ENCODE measurements at regions not wholly inside any gene's neighbourhood (a gene's known extent, or its start where the extent isn't known, plus 50 kb on each side); places are given as distances from the start of the nearest gene placed in this dataset.

- no peak overlapping the region for H4K8ac ChIP-seq (ENCODE audit: low read depth in 2 of 2, low read length in 2 of 2)
- no TSS peak for BruUV-seq (replicated peaks)
- no peak overlapping the region for H2BK5ac ChIP-seq (ENCODE audit: low read depth, low read length, poor library complexity, severe bottlenecking)
- H3K4ac ChIP-seq (ENCODE audit: low read depth, low read length), result no peak overlapping the region
- ChIA-PET POLR2A (ENCODE audit: unreplicated experiment) (no interaction called here), CTCF (interaction anchor here (0.5 kb wide), 1 partner anchor 159 kb away, joined by 4 read pairs; no protein-coding TSS in a partner anchor)
- H3K79me1 ChIP-seq (ENCODE audit: low read depth in 1 of 2, low read length in 2 of 2), result no peaks in the 10 kb centered on the region
- no peaks in the 10 kb centered on the region for H4K20me1 ChIP-seq (ENCODE audit: insufficient read depth, low read length)
- H2AFZ ChIP-seq (replicated peaks; ENCODE audit: low read length, poor library complexity), result no peak overlapping the region
- in situ Hi-C loops (cut with MboI; ENCODE audit: low sequenced_read_pairs) (no loop called here), dilution Hi-C loops (cut with HindIII; ENCODE audit: low sequenced_read_pairs, unreplicated experiment) (no loop called here), intact Hi-C loops (cut with micrococcal nuclease) (loop anchor here (10.0 kb wide), 1 partner anchor 502 kb away; no protein-coding TSS in a partner anchor)
- no peak overlapping the region for H3K4me2 ChIP-seq (ENCODE audit: low read depth, low read length)
- DNase-seq (no peak), ATAC-seq (ENCODE audit: low read depth) (no peak)
- no peak overlapping the region for H3K4me3 ChIP-seq (ENCODE audit: insufficient read depth, low read depth, low read length)
- no peak overlapping the region for H2BK15ac ChIP-seq (ENCODE audit: low read depth, low read length)
- no peak overlapping the region for H4K91ac ChIP-seq (ENCODE audit: insufficient read depth, low read depth, low read length)
- no peak overlapping the region for H3K14ac ChIP-seq (replicated peaks; ENCODE audit: low read depth, low read length)
- no peaks in the 10 kb centered on the region for H3K4me1 ChIP-seq (ENCODE audit: control insufficient read depth, insufficient read depth, low read length)
- no peak overlapping the region for H3K18ac ChIP-seq (ENCODE audit: low read depth, low read length)
- H3K56ac ChIP-seq (ENCODE audit: extremely low read depth, insufficient read depth, low read length), result no peak overlapping the region
- no peak overlapping the region for H2AK5ac ChIP-seq (ENCODE audit: low read depth, low read length)
- no peaks in the 10 kb centered on the region for H3K36me3 ChIP-seq (ENCODE audit: control insufficient read depth, insufficient read depth, low read length)
- H2BK20ac ChIP-seq (ENCODE audit: low read depth, low read length), result no peak overlapping the region
- no peak overlapping the region for H3K9ac ChIP-seq (ENCODE audit: low read depth, low read length)
- no peak overlapping the region for H3K27ac ChIP-seq (ENCODE audit: insufficient read depth, low read length)
- H4K5ac ChIP-seq (ENCODE audit: low read depth, low read length), result no peak overlapping the region
- TF ChIP-seq, protein P1, sequence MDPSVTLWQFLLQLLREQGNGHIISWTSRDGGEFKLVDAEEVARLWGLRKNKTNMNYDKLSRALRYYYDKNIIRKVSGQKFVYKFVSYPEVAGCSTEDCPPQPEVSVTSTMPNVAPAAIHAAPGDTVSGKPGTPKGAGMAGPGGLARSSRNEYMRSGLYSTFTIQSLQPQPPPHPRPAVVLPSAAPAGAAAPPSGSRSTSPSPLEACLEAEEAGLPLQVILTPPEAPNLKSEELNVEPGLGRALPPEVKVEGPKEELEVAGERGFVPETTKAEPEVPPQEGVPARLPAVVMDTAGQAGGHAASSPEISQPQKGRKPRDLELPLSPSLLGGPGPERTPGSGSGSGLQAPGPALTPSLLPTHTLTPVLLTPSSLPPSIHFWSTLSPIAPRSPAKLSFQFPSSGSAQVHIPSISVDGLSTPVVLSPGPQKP (IDR thresholded peaks at IDR 0.05; ENCODE audit: borderline replicate concordance, low read depth, low read length), result no peak
- TF ChIP-seq CEBPB (IDR thresholded peaks at IDR 0.05; ENCODE audit: low read depth, low read length) (no peak), CHD1 (IDR thresholded peaks at IDR 0.05; ENCODE audit: low read depth, low read length) (no peak), MXI1 (IDR thresholded peaks at IDR 0.05; ENCODE audit: borderline replicate concordance, low read depth, low read length) (no peak), USF2 (IDR thresholded peaks at IDR 0.05; ENCODE audit: low read depth, low read length) (no peak), RAD21 (IDR thresholded peaks at IDR 0.05; ENCODE audit: low read length) (no peak), SMC3 (IDR thresholded peaks at IDR 0.05; ENCODE audit: low read depth, low read length) (no peak), FOS (IDR thresholded peaks at IDR 0.05; ENCODE audit: low read depth, low read length) (no peak), RFX5 (IDR thresholded peaks at IDR 0.05; ENCODE audit: low read depth, low read length) (no peak)
- H3K27me3 ChIP-seq (ENCODE audit: control insufficient read depth, insufficient read depth, low read length), result no peaks in the 10 kb centered on the region
- no peak overlapping the region for H2BK120ac ChIP-seq (ENCODE audit: low read depth, low read length)
- H2AK9ac ChIP-seq (replicated peaks; ENCODE audit: low read depth, low read length, poor library complexity), result no peak overlapping the region
- peaks cover 10% of the 10 kb centered on the region for H3K9me3 ChIP-seq (ENCODE audit: control insufficient read depth, insufficient read depth, low read length)
- H3K23ac ChIP-seq (ENCODE audit: low read depth, low read length), result no peak overlapping the region
- no peaks in the 10 kb centered on the region for H3K9me1 ChIP-seq (ENCODE audit: insufficient read depth, low read length)
Observed at GRCh38 chr13:106322628-106323027, 212.8 kb downstream of the EFNB2 start.

All from IMR-90 (cell line).